Fibroblast of pulmonary artery (primary cell): ENCODE measurements at regions not wholly inside any gene's neighbourhood (a gene's known extent, or its start where the extent isn't known, plus 50 kb on each side); places are given as distances from the start of the nearest gene placed in this dataset.

Experiments
- DNase-seq: peaks from one replicate; pipeline ENCODE4 v3.0.0-alpha.2; 2010; ENCODE audit warnings: low read depth
- H3K4me3 ChIP-seq: replicated peaks from 2 replicates; pipeline ENCODE4 v1.5.1; 2011; ENCODE audit warnings: low read depth, mild to moderate bottlenecking, control low read depth, low read length, moderate library complexity
- CTCF ChIP-seq: IDR thresholded peaks from 2 replicates; pipeline ENCODE4 v1.5.1; 2011; ENCODE audit warnings: mild to moderate bottlenecking, control low read depth, low read length, inconsistent platforms; ENCODE audit errors: missing control alignments

GRCh38 chr4:151950993-151951670, 190.3 kb upstream of the GATB start:
- TF ChIP-seq CTCF: no peak
- DNase-seq: no peak
- no peak overlapping the region for H3K4me3 ChIP-seq

- no peak overlapping the region for H3K4me3 ChIP-seq
- no peak for TF ChIP-seq CTCF
- DNase-seq: no peak
These were observed 187.7 kb upstream of the GATB start for GRCh38 chr4:151948351-151949016.

GRCh38 chr4:151946718-151947117, 185.9 kb upstream of the GATB start:
- DNase-seq: no peak
- no peak for TF ChIP-seq CTCF
- no peak overlapping the region for H3K4me3 ChIP-seq

- H3K4me3 ChIP-seq: no peak overlapping the region
- no peak for TF ChIP-seq CTCF
- no peak for DNase-seq
These were observed 182.2 kb upstream of the GATB start for GRCh38 chr4:151942971-151943370.

GRCh38 chr4:151940926-151941617, 180.3 kb upstream of the GATB start:
- H3K4me3 ChIP-seq: no peak overlapping the region
- no peak for DNase-seq
- TF ChIP-seq CTCF: no peak

- no peak for DNase-seq
- no peak overlapping the region for H3K4me3 ChIP-seq
- TF ChIP-seq CTCF: no peak
These were observed 179.5 kb upstream of the GATB start for GRCh38 chr4:151940291-151940690.

GRCh38 chr4:151939670-151940069, 178.9 kb upstream of the GATB start:
- DNase-seq: no peak
- H3K4me3 ChIP-seq: no peak overlapping the region

More at GRCh38 chr4:151939670-151940069, 178.9 kb upstream of the GATB start:
- TF ChIP-seq CTCF: no peak
